Liver (tissue), 3 donors: ENCODE measurements at regions not wholly inside any gene's neighbourhood (a gene's known extent, or its start where the extent isn't known, plus 50 kb on each side); places are given as distances from the start of the nearest gene placed in this dataset.

Experiments
- JUND ChIP-seq, 2 donors: IDR thresholded peaks; 2 replicates each; pipeline ENCODE4 v1.6.1; 2016; ENCODE audit warnings: antibody characterized with exemption in 2 of 2
- RAD21 ChIP-seq, 2 donors: IDR thresholded peaks; 2 replicates each; pipeline ENCODE4 v1.6.1; 2016; ENCODE audit warnings: antibody characterized with exemption in 2 of 2, mild to moderate bottlenecking in 2 of 2
- REST ChIP-seq: IDR thresholded peaks from 2 replicates; pipeline ENCODE4 v1.6.1; 2016; ENCODE audit warnings: antibody characterized with exemption, mild to moderate bottlenecking
- TAF1 ChIP-seq: conservative IDR thresholded peaks from 2 replicates; pipeline ENCODE4 v1.6.1; 2016; ENCODE audit warnings: antibody characterized with exemption, mild to moderate bottlenecking
- YY1 ChIP-seq: IDR thresholded peaks from 2 replicates; pipeline ENCODE4 v1.6.1; 2016; ENCODE audit warnings: antibody characterized with exemption, mild to moderate bottlenecking
- TF ChIP-seq, protein P1 (sequence below): IDR thresholded peaks from 2 replicates; pipeline ENCODE4 v1.6.1; 2016; ENCODE audit warnings: antibody characterized with exemption
- TF ChIP-seq, protein P2 (sequence below): fragments of 150-350 bp; IDR thresholded peaks from 2 replicates; pipeline ENCODE4 v1.5.1; 2017; ENCODE audit warnings: improper control_type of control experiment, low read depth, low read length; ENCODE audit not compliant: missing input control
- donor health status: healthy.
- donor health status: healthy.

DNA sequence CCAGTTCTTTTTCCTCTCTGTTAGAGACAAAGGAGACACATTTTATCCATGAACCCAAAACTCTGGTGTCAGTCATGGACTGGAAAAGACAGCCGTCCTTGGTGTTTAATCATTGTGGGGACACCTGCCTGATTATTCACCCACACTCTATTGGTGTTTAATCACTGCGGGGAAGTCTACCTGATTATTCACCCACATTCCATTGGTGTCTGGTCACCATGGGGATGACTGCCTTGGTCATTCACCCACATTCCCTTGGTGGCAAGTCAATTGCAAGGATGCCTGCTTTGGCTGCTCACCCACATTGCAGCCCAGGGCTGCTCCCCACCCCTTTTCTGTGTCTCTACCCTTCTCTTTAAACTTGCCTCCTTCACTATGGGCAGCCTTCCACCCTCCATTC is 589.7 kb upstream of the AMELY start:
- TF ChIP-seq, protein P1, sequence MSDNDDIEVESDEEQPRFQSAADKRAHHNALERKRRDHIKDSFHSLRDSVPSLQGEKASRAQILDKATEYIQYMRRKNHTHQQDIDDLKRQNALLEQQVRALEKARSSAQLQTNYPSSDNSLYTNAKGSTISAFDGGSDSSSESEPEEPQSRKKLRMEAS: no peak
- TF ChIP-seq, protein P2, sequence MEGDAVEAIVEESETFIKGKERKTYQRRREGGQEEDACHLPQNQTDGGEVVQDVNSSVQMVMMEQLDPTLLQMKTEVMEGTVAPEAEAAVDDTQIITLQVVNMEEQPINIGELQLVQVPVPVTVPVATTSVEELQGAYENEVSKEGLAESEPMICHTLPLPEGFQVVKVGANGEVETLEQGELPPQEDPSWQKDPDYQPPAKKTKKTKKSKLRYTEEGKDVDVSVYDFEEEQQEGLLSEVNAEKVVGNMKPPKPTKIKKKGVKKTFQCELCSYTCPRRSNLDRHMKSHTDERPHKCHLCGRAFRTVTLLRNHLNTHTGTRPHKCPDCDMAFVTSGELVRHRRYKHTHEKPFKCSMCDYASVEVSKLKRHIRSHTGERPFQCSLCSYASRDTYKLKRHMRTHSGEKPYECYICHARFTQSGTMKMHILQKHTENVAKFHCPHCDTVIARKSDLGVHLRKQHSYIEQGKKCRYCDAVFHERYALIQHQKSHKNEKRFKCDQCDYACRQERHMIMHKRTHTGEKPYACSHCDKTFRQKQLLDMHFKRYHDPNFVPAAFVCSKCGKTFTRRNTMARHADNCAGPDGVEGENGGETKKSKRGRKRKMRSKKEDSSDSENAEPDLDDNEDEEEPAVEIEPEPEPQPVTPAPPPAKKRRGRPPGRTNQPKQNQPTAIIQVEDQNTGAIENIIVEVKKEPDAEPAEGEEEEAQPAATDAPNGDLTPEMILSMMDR: no peak
- TF ChIP-seq REST: no peak
- TF ChIP-seq YY1: no peak
- TF ChIP-seq JUND (IDR thresholded peaks at IDR 0.05): no peak
- TF ChIP-seq RAD21 (IDR thresholded peaks at IDR 0.05): no peak
- TF ChIP-seq TAF1: no peak
